ENCODE measurements at regions not wholly inside any gene's neighbourhood (a gene's known extent, or its start where the extent isn't known, plus 50 kb on each side); places are given as distances from the start of the nearest gene placed in this dataset.

DNA sequence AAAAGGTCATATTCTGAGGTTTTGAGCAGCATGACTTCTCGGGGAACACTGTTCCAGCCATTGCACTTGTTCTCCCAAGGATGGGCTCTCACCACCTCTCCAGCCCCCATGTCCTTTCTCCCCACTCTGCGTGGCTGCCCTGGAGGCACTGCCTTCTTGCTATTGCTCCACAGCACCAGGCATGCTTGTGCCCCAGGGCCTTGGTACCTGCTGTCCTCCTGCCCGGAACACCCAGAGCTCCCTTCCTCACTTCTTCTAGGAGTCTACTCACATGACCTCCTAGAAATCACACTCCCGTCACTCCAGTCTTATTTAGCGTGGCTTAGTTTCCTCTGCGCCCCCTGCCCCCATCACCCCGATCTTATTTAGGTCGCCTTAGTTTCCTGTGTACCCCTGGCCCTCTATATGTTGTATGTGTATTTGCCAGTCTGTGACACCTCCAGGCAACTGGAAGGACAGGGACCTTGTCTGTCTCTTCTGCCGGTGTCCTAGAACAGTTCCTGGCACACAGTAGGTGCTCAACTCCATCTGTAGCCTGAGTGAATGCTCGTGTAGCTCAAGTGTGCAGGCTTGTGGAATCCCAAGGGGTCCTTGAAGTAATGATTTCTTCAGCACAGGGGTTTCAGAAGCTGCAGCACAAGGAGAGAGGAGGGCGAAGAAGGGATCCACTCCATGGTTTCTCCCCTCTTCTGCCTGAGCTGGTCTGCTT lies 208.6 kb upstream of the CIBAR2 start:
- H3K27me3 ChIP-seq (ENCODE audit: control insufficient read depth, extremely low read depth, insufficient read depth, low read length): peaks cover 3% of the 10 kb centered on the region
- no peak overlapping the region for H2AFZ ChIP-seq (ENCODE audit: control insufficient read depth, low read length)
- TF ChIP-seq CTCF (optimal IDR thresholded peaks at IDR 0.05 in 1 of 3, IDR thresholded peaks at IDR 0.05 in 1 of 3, conservative IDR thresholded peaks at IDR 0.05 in 1 of 3; ENCODE audit: extremely low read depth in 1 of 3, insufficient read depth in 2 of 3, low read length in 3 of 3) (no peak), EZH2 (IDR thresholded peaks at IDR 0.05; ENCODE audit: low read length) (no peak)
- H3K9me1 ChIP-seq (ENCODE audit: control insufficient read depth, extremely low read depth, insufficient read depth, low read length): no peaks in the 10 kb centered on the region
- peaks cover 2% of the 10 kb centered on the region for H4K20me1 ChIP-seq (ENCODE audit: control insufficient read depth, extremely low read depth, insufficient read depth, low read length)
- FAIRE-seq (no peak), DNase-seq (ENCODE audit: low read depth, low spot score) (no peak)
- no peak overlapping the region for H3K9ac ChIP-seq (ENCODE audit: control insufficient read depth, extremely low read depth, insufficient read depth, low read length)
- H3K4me3 ChIP-seq (ENCODE audit: control insufficient read depth in 2 of 3, extremely low read depth in 1 of 3, insufficient read depth in 2 of 3, low read depth in 1 of 3, low read length in 3 of 3): no peak overlapping the region
- no peak overlapping the region for H3K27ac ChIP-seq (ENCODE audit: control insufficient read depth, insufficient read depth, low read length)
- no peaks in the 10 kb centered on the region for H3K79me2 ChIP-seq (ENCODE audit: control insufficient read depth, insufficient read depth, low read length)
- dilution Hi-C loops (cut with MboI; ENCODE audit: extremely low pct_ligation_motif_present, low sequenced_read_pairs): no loop called here
- H3K4me1 ChIP-seq (ENCODE audit: control insufficient read depth, extremely low read depth, insufficient read depth, low read length): no peaks in the 10 kb centered on the region
- H3K9me3 ChIP-seq (ENCODE audit: control insufficient read depth, low read depth, low read length): no peaks in the 10 kb centered on the region
- no peaks in the 10 kb centered on the region for H3K36me3 ChIP-seq (ENCODE audit: control insufficient read depth in 2 of 2, extremely low read depth in 1 of 2, insufficient read depth in 2 of 2, low read length in 2 of 2)
- H3K4me2 ChIP-seq (ENCODE audit: control insufficient read depth, extremely low read depth, insufficient read depth, low read depth, low read length): no peak overlapping the region

DNA sequence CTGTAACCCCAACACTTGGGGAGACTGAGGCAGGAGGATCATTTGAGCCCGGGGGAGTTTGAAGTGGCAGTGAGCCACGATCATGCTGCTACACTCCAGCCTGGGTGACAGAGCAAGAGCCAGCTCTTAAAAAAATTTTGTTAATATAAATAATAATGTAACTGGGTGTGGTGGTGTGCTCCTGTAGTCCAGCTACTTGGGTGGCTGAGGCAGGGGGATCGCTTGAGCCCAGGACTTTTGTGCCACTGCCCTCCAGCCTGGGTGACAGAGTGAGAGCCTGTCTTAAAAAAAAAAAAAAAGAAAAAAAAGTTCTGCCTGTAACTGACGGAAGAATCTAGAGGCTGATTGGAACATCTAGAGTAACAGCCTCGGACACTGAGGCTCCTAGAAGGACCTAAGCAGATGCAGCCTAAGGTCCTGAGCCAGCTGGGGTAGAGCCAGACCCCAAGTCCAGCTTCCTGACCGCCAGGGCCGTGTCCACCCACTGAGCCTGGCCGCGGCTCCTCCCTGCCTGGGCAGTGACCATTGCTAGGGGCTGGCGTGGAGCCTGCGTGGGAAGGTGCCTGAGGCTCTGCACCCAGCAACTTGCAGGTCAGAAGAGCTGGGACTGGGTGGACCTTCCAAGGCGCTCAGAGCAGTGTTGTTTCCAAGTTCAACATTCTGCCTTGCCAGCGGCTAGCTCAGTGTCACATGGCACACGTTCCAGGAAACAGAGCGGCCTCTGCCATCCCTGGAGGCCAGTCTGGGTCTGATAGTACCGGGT lies 209.4 kb upstream of the CIBAR2 start:
- H3K9me3 ChIP-seq (ENCODE audit: control insufficient read depth, low read depth, low read length): no peaks in the 10 kb centered on the region
- H3K4me1 ChIP-seq (ENCODE audit: control insufficient read depth, extremely low read depth, insufficient read depth, low read length): no peaks in the 10 kb centered on the region
- no peak overlapping the region for H3K4me3 ChIP-seq (ENCODE audit: control insufficient read depth in 2 of 3, extremely low read depth in 1 of 3, insufficient read depth in 2 of 3, low read depth in 1 of 3, low read length in 3 of 3)
- H3K79me2 ChIP-seq (ENCODE audit: control insufficient read depth, insufficient read depth, low read length): no peaks in the 10 kb centered on the region
- no peak overlapping the region for H2AFZ ChIP-seq (ENCODE audit: control insufficient read depth, low read length)
- TF ChIP-seq CTCF (optimal IDR thresholded peaks at IDR 0.05 in 1 of 3, IDR thresholded peaks at IDR 0.05 in 1 of 3, conservative IDR thresholded peaks at IDR 0.05 in 1 of 3; ENCODE audit: extremely low read depth in 1 of 3, insufficient read depth in 2 of 3, low read length in 3 of 3) (no peak), EZH2 (IDR thresholded peaks at IDR 0.05; ENCODE audit: low read length) (no peak)
- H3K27ac ChIP-seq (ENCODE audit: control insufficient read depth, insufficient read depth, low read length): no peak overlapping the region
- dilution Hi-C loops (cut with MboI; ENCODE audit: extremely low pct_ligation_motif_present, low sequenced_read_pairs): no loop called here
- peaks cover 3% of the 10 kb centered on the region for H3K27me3 ChIP-seq (ENCODE audit: control insufficient read depth, extremely low read depth, insufficient read depth, low read length)
- peaks cover 2% of the 10 kb centered on the region for H4K20me1 ChIP-seq (ENCODE audit: control insufficient read depth, extremely low read depth, insufficient read depth, low read length)
- no peak overlapping the region for H3K4me2 ChIP-seq (ENCODE audit: control insufficient read depth, extremely low read depth, insufficient read depth, low read depth, low read length)
- no peaks in the 10 kb centered on the region for H3K36me3 ChIP-seq (ENCODE audit: control insufficient read depth in 2 of 2, extremely low read depth in 1 of 2, insufficient read depth in 2 of 2, low read length in 2 of 2)
- no peak for DNase-seq (ENCODE audit: low read depth, low spot score)
- no peak for FAIRE-seq
- H3K9me1 ChIP-seq (ENCODE audit: control insufficient read depth, extremely low read depth, insufficient read depth, low read length): no peaks in the 10 kb centered on the region
- H3K9ac ChIP-seq (ENCODE audit: control insufficient read depth, extremely low read depth, insufficient read depth, low read length): no peak overlapping the region
